ENCODE measurements at regions not wholly inside any gene's neighbourhood (a gene's known extent, or its start where the extent isn't known, plus 50 kb on each side); places are given as distances from the start of the nearest gene placed in this dataset.

GRCh38 chr2:6283259-6283658 lies 582.4 kb downstream of the CMPK2 start:
- no peak for DNase-seq (ENCODE audit: extremely low read depth in 1 of 11, low read depth in 9 of 11, low spot score in 4 of 11)

DNA sequence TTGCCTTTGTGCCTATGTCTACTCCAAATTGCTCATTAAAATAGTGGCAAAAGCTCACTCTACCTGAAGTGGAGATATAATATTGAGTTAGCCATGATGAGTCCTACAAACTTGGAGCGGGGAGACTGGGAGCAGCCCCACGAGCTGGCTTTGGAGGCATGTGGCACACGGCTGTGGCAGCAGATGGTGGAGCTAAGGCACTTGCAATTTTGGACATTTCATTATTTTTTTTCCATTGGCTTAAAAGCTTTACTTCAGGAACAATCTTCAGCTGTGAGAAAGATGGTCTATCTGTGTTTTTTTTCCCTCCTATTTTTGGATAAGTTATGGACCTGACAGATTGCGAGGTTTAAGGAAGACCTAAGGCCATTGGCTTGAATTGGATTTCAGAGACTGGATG lies 578.3 kb downstream of the CMPK2 start:
- DNase-seq (ENCODE audit: extremely low read depth in 1 of 11, low read depth in 9 of 11, low spot score in 4 of 11): no peak

DNA sequence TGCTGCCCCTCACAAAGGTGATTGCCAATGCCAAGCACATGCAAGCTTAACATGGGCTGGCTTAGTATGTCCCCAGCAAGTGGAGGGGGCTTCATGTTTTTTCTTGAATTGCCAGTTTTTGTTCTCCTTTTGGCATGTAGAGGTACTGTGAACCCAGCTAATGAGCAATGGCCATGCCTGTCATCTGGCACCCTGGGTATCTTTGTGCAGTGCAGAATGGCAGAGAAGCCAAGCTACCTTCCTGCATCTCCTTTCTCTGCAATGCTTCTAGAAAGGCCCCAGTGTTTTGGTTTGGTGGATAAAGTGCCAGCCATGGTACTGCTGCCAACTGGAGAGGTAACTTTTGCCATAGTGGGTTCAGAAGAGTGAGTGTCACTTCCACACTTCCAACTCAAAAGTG lies 576.9 kb downstream of the CMPK2 start:
- no peak for DNase-seq (ENCODE audit: extremely low read depth in 1 of 11, low read depth in 9 of 11, low spot score in 4 of 11)

- DNase-seq (ENCODE audit: extremely low read depth in 1 of 11, low read depth in 9 of 11, low spot score in 4 of 11): peak in 7 of 11 donors; percentile 25 to 77 (median 36)
Measured at GRCh38 chr2:6290217-6291015, 575.3 kb downstream of the CMPK2 start.

DNA sequence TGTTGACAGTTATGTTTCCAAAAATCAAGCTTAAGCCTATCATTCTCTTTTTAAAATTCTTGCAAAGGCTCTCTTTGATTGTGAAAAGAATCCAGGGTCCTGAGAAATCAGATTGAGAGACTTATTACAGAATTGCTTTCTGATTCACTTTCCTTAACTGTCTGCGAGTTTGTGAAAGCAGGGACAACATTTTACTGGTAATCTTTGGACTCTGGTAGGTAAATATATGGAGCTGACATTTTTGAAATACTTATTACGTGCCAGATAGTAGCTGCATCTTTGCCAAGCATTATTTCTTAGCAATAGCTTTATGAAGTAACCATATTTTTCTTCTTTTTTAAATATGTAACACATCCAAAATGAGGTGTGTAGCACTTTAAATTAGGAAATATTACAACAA lies 570.9 kb downstream of the CMPK2 start:
- DNase-seq (ENCODE audit: extremely low read depth in 1 of 11, low read depth in 9 of 11, low spot score in 4 of 11): no peak

GRCh38 chr2:6297238-6297637 lies 568.5 kb downstream of the CMPK2 start:
- no peak for DNase-seq (ENCODE audit: extremely low read depth in 1 of 11, low read depth in 9 of 11, low spot score in 4 of 11)

- DNase-seq (ENCODE audit: extremely low read depth in 1 of 11, low read depth in 9 of 11, low spot score in 4 of 11): no peak
Measured at GRCh38 chr2:6301426-6301825, 564.3 kb downstream of the CMPK2 start.

DNA sequence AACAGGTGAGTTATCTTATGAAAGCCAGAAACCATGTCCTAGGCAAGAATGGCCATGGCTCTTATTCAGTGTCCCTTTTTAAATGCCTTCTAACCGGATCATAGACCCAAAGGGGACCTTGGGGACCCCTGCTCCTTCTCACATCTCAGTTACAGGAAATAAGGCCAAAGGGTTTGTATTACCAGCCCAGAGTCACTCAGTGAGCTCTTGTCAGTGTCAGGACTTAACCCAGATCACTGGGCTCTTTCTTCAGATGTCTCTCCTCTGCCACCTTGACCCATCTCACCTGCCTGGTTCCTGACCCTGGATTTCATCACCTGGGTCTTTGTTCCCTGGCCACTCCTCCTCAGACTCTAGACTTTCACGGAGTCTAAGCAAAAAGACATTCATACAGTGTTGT lies 556.7 kb downstream of the CMPK2 start:
- no peak for DNase-seq (ENCODE audit: extremely low read depth in 1 of 11, low read depth in 9 of 11, low spot score in 4 of 11)

DNA sequence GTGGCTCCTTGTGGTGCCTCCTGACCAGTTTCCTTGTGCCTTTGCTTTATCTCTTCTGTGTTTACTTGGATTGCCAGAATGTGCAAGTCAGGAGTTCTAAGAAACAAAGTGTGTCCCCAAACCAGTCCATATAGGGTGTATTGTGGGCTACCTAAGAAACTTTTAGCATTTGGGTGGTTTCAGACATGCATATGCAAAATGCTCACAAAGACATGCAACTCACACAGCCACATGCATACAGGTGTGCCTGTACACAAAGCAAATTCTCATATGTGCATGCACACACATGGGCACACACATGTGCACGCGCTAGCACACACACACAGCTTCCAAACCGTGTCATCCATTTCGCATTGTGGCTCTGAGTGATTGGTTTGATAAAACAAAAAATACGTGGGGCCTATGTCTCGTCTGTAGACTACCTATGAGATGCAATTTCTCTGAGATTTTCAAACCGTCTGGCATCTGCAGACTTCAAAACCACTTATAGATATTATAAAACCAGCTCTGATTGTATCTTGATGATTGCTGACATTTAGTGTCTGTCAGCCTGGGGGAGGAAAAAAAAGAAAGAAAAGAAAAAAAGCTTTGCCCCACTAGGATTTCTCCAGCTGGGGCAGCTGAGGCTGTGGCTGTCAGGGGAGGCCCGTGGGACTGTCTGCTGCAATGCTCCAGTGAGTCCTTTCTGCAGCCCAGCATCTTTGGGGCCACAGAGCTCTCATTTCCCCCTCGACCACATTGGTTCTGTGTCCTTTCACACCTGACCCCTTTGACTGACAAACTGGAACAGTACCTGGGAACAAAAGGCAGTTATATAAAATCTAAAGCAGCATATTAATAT lies 556.1 kb downstream of the CMPK2 start:
- DNase-seq (ENCODE audit: extremely low read depth in 1 of 11, low read depth in 9 of 11, low spot score in 4 of 11): peak in 1 of 11 donors; percentile 25

- peak in 7 of 11 donors; percentile 9 to 36 (median 28) for DNase-seq (ENCODE audit: extremely low read depth in 1 of 11, low read depth in 9 of 11, low spot score in 4 of 11)
Measured at GRCh38 chr2:6310256-6311215, 555.2 kb downstream of the CMPK2 start.

DNA sequence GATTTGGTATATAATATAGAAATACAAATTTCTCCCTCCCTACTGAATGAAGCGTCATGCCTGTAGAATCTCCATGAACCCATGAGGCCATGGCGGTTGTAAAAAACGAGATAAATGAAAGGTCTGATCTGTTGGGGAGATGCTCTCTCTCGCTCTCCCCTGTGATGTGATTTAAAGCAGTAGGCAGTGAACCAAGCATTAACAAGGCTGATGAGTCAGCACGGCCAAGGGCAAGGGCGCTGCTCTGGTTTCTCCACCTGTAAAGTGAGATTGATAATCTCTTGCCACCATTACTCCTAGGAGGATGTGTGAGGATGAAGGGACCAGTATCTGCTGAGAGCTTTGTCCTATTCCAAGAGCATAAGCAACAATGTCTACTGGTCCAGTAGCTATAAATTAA lies 553.3 kb downstream of the CMPK2 start:
- DNase-seq (ENCODE audit: extremely low read depth in 1 of 11, low read depth in 9 of 11, low spot score in 4 of 11): peak in 1 of 11 donors; percentile 18

DNA sequence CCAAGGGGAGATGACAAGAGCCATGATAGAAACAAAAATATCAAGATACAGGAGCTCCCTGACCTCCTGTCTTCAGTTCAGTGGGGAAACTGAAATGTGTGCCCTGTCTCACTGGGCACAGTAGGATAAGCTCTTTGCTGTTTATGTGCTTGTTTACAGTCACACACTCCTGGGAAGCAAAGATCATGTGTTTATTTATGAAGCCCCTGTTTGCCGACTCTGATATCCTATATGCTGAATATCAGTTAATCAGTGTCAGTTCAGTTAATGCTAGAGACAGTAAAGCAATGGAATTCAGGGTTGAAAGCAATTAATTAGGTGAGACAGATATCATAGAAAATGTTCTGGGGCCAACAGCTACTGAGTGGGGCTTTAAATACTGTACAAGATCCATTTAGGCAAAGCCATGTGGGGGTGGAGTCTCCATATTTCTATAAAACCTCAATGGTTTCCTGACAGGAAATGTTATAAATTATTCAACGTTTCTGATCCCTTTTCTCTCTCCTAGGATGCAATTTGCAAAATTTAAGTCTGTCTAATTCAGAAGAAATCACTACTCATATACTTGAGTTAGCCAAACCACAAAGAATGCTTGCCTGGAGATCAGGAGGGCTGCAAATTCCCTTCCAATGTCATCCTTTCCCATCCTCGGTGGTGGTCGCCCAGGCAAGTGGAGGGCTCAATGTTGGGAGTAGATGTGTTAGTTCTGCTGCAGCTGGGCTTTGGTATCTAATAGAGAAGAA lies 551.3 kb downstream of the CMPK2 start:
- DNase-seq (ENCODE audit: extremely low read depth in 1 of 11, low read depth in 9 of 11, low spot score in 4 of 11): no peak

DNA sequence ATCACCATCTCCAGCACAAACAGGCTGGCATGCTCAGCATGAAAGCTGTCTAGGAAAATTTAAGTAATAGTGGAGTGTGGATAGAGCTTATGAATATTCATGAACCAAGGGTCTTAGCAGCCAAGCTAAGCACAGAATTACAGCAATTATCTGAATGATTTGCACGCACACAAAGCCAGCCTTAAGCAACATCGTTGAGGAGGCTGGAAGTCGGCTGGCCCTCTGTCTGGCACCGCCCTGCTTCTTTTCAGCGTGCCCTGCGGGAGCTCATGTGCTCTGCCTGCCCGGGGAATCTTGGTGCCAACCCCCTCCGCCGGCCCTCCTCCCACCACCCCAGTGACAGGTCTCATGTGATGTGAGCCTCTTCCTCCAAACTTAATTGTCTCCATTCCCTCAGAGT lies 540.1 kb downstream of the CMPK2 start:
- no peak for DNase-seq (ENCODE audit: extremely low read depth in 1 of 11, low read depth in 9 of 11, low spot score in 4 of 11)

DNA sequence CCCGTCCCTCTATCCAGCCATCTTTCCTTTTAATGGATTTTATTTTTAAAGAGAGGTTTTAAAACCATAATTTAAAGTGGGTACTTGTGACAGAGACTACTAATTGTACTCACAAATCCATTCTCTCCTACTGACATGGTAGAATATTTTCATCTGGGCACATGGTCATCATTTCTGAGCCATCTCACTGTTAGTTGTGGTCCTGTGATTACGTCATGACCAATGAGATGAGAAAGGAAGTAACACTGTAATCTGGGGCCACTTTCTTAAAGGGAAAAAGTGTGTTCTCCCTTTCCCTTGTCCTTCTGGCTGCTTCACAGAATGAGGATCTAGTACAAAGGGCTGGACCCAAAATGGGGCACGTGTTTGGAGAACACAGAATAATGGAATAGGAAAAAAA lies 538.7 kb downstream of the CMPK2 start:
- DNase-seq (ENCODE audit: extremely low read depth in 1 of 11, low read depth in 9 of 11, low spot score in 4 of 11): no peak

DNA sequence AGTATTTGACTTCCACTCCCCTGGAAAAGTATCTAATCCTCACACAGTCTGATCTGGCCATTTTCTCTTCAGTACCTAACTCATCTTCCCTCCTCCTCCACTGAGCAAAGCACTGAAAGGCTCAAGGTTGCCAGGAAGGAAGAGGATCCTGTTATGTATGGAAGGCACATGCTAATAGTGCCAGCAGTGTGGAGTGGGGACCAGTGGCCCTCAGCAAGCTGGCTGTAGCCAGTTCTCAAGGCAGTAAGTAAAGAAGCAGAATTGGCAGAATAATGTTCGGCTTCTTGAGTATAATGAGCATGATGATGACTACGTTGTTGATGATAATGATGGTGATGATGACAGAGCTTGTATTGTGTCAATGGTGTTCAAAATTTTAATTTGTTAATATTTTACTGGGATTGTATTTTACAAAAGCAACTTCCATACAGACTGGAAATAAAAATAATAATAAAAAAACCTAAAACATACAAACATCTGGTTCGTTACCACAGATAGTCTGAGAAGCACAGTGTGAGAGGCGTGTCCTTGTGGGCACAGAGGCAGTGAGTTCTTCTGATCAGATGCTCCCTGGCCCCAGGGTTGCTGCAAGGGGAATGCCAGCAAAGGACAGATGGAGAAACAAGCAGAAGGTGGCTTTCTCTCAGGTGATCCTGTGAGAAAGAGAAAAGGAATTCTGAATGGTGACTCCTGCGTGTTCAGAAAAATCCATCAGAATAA lies 528.8 kb downstream of the CMPK2 start:
- DNase-seq (ENCODE audit: extremely low read depth in 1 of 11, low read depth in 9 of 11, low spot score in 4 of 11): no peak

DNA sequence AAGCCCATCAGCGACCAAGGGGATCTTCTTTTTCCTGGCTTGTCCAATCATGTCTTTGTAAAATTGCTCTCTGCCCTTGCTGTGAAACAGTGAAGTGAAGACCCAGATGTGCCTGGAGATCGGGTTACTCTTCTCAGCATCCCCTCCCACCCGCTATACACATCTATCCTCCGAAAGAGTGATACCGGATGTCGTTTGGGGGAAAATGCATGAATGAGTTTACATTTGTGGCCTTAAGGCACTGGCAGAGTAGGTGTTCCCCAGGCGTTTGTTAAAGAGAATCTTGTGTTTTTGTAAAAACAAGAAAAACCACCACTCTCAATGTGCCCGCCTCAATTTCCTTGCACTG lies 528.3 kb downstream of the CMPK2 start:
- peak in 10 of 11 donors; percentile 17 to 65 (median 33) for DNase-seq (ENCODE audit: extremely low read depth in 1 of 11, low read depth in 9 of 11, low spot score in 4 of 11)

- DNase-seq (ENCODE audit: extremely low read depth in 1 of 11, low read depth in 9 of 11, low spot score in 4 of 11): no peak
Measured at GRCh38 chr2:6341588-6342129, 524.0 kb downstream of the CMPK2 start.
